Right lobe of liver (tissue), 6 donors: ENCODE measurements at regions not wholly inside any gene's neighbourhood (a gene's known extent, or its start where the extent isn't known, plus 50 kb on each side); places are given as distances from the start of the nearest gene placed in this dataset.

Source experiments
- ATAC-seq, 4 donors: fragments of 200-7000 bp; cut with Tn5 transposase; one replicate each; pipeline ENCODE4 v1.9.1; 2020; ENCODE audit warnings: mild to moderate bottlenecking in 4 of 4, moderate library complexity in 4 of 4
- DNase-seq, 3 donors: peaks; one replicate each; pipeline ENCODE4 v3.0.0-alpha.2; 2020
- H3K27ac ChIP-seq, 3 donors: fragments of 200-600 bp; one replicate each; pipeline ENCODE4 v1.8.0; 2022
- H3K27me3 ChIP-seq, 2 donors: fragments of 200-600 bp; one replicate each; pipeline ENCODE4 v1.8.0; 2022
- H3K36me3 ChIP-seq, 4 donors: fragments of 200-600 bp; sonication (generic) in 1 of 4; one replicate each; pipeline versions ENCODE4 v1.5.1 to v1.8.0; 2017 to 2022; ENCODE audit warnings: control low read depth in 1 of 4
- H3K4me1 ChIP-seq, 4 donors: fragments of 200-600 bp; sonication (generic) in 1 of 4; one replicate each; pipeline versions ENCODE4 v1.5.1 to v1.8.0; 2017 to 2022; ENCODE audit warnings: control low read depth in 1 of 4
- H3K4me3 ChIP-seq, 3 donors: fragments of 200-600 bp; one replicate each; pipeline ENCODE4 v1.8.0; 2022
- H3K9me3 ChIP-seq, 4 donors: fragments of 200-600 bp; sonication (generic) in 1 of 4; one replicate each; pipeline versions ENCODE4 v1.5.1 to v1.8.0; 2017 to 2022; ENCODE audit warnings: control low read depth in 1 of 4
- CTCF ChIP-seq, 4 donors: fragments of 200-600 bp in 3 of 4; fragments of 450-650 bp in 1 of 4; IDR thresholded peaks; one replicate each; pipeline versions ENCODE4 v1.5.1 to v1.8.0; 2016 to 2022; ENCODE audit warnings: antibody characterized with exemption in 4 of 4, mild to moderate bottlenecking in 2 of 4
- POLR2A ChIP-seq: fragments of 450-650 bp; IDR thresholded peaks from one replicate; pipeline ENCODE4 v1.6.1; 2017; ENCODE audit warnings: antibody characterized with exemption, mild to moderate bottlenecking
- WGBS: methylation state at CpG from one replicate; pipeline ENCODE4 v1.1.6; 2018; ENCODE audit warnings: low coverage, low lambda C conversion rate; ENCODE audit not compliant: insufficient coverage; ENCODE audit errors: missing lambda C conversion rate; 5-methylcytosine and 5-hydroxymethylcytosine counted together
- intact Hi-C, 2 donors: fragments of 100-400 bp; cut with DNase I; formaldehyde crosslinking; loops; one replicate each; pipeline versions ENCODE4 v1.11.2 to v1.14.1; 2022
- donor health status: DM: no; HTN: yes; CAD: no.
- donor health status: DM: no; HTN: no; CAD: no.
- donor health status: DM: no; HTN: no; CAD: no.
- donor health status: DM: no; HTN: yes; CAD: no.
- donor health status: DM: no; HTN: yes; CAD: no.

GRCh38 chr3:5498981-5499380 lies 311.5 kb downstream of the EDEM1 start:
- no peak for TF ChIP-seq CTCF (IDR thresholded peaks at IDR 0.05)
- no peak for TF ChIP-seq POLR2A

DNA sequence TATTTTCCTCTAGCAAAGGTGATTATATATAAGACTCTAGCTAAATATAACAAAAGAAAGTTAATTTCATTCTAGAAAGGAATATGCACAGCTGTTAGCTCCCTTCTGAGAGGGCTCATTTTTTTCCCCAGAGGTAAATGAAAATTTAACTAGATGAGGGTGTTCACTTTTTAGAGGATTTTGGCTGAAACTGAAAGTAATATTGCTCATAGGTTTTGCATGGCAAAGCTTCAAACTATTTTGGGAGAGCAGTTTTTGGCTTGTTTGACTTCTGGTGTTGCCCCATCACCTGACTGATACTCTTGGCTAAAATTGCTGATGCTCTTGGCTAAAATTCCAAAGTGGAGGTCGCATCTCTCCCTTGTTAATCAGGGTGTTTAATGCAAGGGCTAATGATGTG lies 311.9 kb downstream of the EDEM1 start:
- intact Hi-C loops, result no loop called here
- Histone ChIP-seq H3K9me3 (no peaks in the 10 kb centered on the region), H3K4me3 (no peak overlapping the region), H3K27me3 (no peaks in the 10 kb centered on the region), H3K4me1 (no peaks in the 10 kb centered on the region), H3K27ac (no peak overlapping the region), H3K36me3 (no peaks in the 10 kb centered on the region)
- 13% methylated on average over 1 of the region's 1 CpG for WGBS
- TF ChIP-seq POLR2A (no peak), CTCF (IDR thresholded peaks at IDR 0.05) (no peak)
- ATAC-seq (no peak), DNase-seq (no peak)

More at GRCh38 chr3:5498981-5499380, 311.5 kb downstream of the EDEM1 start:
- no peak for ATAC-seq
- Histone ChIP-seq H3K27me3 (no peaks in the 10 kb centered on the region), H3K9me3 (no peaks in the 10 kb centered on the region), H3K27ac (no peak overlapping the region), H3K4me3 (no peak overlapping the region), H3K36me3 (no peaks in the 10 kb centered on the region), H3K4me1 (no peaks in the 10 kb centered on the region)
- DNase-seq, result no peak
- 80% methylated on average over 1 of the region's 2 CpGs for WGBS
- intact Hi-C loops, result no loop called here

GRCh38 chr3:5503136-5503535 lies 315.6 kb downstream of the EDEM1 start:
- intact Hi-C loops, result no loop called here
- DNase-seq (no peak), ATAC-seq (no peak)
- Histone ChIP-seq H3K27me3 (no peaks in the 10 kb centered on the region), H3K27ac (no peak overlapping the region), H3K9me3 (no peaks in the 10 kb centered on the region), H3K4me3 (no peak overlapping the region), H3K4me1 (no peaks in the 10 kb centered on the region), H3K36me3 (no peaks in the 10 kb centered on the region)
- WGBS, result 68% methylated on average over 3 of the region's 3 CpGs
- TF ChIP-seq CTCF (IDR thresholded peaks at IDR 0.05) (no peak), POLR2A (no peak)

DNA sequence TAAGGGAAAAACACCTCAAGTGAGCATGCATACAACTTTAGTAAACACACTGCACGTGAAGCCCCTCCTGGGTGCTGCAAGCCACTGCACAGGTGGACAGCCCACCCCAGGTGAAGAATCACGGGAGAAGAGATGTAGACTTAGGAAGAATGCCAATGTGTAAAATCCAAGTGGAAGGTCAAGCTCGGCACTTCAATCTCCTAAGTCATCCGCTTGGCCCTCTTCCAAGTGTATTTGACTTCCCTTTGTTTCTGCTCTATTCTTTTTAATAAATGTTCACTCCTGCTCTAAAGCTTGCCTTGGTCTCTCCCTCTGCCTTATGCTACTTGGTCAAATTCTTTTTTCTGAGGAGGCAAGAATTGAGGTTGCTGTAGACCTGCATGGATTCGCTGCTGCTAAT lies 316.6 kb downstream of the EDEM1 start:
- intact Hi-C loops, result no loop called here
- TF ChIP-seq POLR2A, result no peak
- no peak for TF ChIP-seq CTCF (IDR thresholded peaks at IDR 0.05)
- H3K4me1 ChIP-seq, result no peaks in the 10 kb centered on the region
- H3K4me3 ChIP-seq, result no peak overlapping the region
- no peak overlapping the region for H3K27ac ChIP-seq
- WGBS, result 77% methylated on average over 3 of the region's 5 CpGs
- DNase-seq (no peak), ATAC-seq (no peak)
- no peaks in the 10 kb centered on the region for H3K9me3 ChIP-seq
- no peaks in the 10 kb centered on the region for H3K27me3 ChIP-seq
- no peaks in the 10 kb centered on the region for H3K36me3 ChIP-seq

DNA sequence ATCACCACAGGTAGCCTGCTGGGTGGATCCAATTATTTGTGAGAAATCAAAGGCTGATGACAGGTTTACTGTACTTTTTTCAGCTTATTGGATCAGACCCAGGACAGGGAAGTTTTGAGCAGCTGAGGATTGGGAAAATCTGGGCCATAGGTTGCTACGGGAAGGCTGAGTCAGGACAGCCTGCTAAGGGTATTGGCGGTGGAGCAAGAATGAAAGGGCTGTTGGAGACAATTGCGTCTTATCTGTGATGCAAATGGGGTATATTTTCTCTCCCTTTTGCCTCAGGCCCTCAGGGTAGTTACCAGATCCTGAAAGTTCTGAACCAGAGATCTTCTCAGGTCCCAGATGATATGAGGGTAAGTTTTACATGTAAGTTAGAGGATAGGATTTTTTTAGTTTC lies 317.7 kb downstream of the EDEM1 start:
- no peak for DNase-seq
- Histone ChIP-seq H3K4me3 (no peak overlapping the region), H3K4me1 (no peaks in the 10 kb centered on the region), H3K36me3 (no peaks in the 10 kb centered on the region), H3K9me3 (no peaks in the 10 kb centered on the region), H3K27ac (no peak overlapping the region), H3K27me3 (no peaks in the 10 kb centered on the region)
- no peak for TF ChIP-seq POLR2A
- TF ChIP-seq CTCF (IDR thresholded peaks at IDR 0.05), result no peak
- WGBS, result 55% methylated on average over 2 of the region's 3 CpGs
- no peak for ATAC-seq
- intact Hi-C loops, result no loop called here
